ENCODE measurements at regions not wholly inside any gene's neighbourhood (a gene's known extent, or its start where the extent isn't known, plus 50 kb on each side); places are given as distances from the start of the nearest gene placed in this dataset.

DNA sequence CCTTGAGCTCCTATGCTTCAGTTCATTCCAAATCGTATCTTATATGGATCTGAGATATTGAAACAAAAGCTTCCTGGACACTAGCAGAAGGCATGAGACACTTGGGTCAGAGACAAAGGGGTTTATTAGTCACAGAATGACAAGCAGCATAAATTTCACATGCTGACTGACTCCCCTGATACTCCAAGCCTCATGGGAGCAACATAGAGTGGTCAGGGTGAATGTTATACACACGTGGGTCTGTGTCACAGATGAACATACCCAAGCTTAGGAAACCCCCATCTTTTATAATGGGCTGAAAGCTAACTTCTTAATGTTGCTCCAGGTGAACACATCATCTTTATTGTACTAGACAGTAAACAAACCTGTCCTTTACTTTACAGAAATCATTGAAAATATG lies 599.9 kb upstream of the RGS18 start:
- DNase-seq (no peak), ATAC-seq (no peak)
- no peak overlapping the region for H3K4me3 ChIP-seq
- H3K27me3 ChIP-seq: no peaks in the 10 kb centered on the region
- no peak overlapping the region for H3K27ac ChIP-seq
- intact Hi-C loops (cut with DNase I): no loop called here
- no peaks in the 10 kb centered on the region for H3K9me3 ChIP-seq
- no peaks in the 10 kb centered on the region for H3K4me1 ChIP-seq
- TF ChIP-seq, protein P1, sequence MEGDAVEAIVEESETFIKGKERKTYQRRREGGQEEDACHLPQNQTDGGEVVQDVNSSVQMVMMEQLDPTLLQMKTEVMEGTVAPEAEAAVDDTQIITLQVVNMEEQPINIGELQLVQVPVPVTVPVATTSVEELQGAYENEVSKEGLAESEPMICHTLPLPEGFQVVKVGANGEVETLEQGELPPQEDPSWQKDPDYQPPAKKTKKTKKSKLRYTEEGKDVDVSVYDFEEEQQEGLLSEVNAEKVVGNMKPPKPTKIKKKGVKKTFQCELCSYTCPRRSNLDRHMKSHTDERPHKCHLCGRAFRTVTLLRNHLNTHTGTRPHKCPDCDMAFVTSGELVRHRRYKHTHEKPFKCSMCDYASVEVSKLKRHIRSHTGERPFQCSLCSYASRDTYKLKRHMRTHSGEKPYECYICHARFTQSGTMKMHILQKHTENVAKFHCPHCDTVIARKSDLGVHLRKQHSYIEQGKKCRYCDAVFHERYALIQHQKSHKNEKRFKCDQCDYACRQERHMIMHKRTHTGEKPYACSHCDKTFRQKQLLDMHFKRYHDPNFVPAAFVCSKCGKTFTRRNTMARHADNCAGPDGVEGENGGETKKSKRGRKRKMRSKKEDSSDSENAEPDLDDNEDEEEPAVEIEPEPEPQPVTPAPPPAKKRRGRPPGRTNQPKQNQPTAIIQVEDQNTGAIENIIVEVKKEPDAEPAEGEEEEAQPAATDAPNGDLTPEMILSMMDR (IDR thresholded peaks at IDR 0.05): no peak
- no peaks in the 10 kb centered on the region for H3K36me3 ChIP-seq

DNA sequence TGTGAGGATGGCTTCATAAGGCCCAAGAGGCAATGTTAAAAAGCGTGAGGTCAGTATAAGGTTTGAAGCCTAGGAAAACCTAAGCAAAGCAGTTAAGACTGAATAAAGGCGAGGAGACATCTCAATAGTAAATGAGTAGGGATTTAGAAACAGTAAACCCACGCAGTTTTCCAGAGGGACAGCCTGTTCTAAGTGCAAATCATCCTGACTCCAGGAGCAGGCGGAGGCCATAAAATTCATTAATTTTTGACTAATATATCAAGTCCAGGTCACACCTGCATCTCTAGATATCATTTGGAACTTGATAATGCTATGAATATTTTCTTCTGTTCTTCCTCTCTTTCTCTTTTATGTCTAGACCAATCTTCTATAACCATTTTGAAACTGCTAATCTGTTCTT lies 597.0 kb upstream of the RGS18 start:
- ATAC-seq: no peak
- Histone ChIP-seq H3K4me3 (no peak overlapping the region), H3K9me3 (no peaks in the 10 kb centered on the region), H3K27ac (no peak overlapping the region), H3K4me1 (no peaks in the 10 kb centered on the region), H3K36me3 (no peaks in the 10 kb centered on the region), H3K27me3 (no peaks in the 10 kb centered on the region)
- DNase-seq: no peak
- intact Hi-C loops (cut with DNase I): no loop called here
- TF ChIP-seq, protein P1 (IDR thresholded peaks at IDR 0.05): no peak

DNA sequence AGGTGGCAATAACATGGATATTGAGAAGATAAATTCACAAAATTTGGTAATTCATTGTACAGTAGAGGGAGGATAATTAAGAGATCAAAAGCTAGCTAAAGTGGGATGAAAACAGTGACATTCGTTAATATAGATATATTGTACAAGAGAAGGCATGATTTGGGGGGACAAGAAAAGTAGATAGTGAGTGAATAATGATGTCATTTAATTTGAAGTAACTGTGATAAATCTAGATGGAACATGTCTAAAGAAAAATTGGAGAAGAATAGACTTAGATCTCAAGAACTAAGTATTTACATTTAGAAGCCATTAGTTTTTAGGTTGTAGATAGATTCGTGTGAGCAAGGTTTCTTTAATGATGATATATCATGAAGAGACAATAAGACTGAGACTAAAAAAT lies 594.0 kb upstream of the RGS18 start:
- DNase-seq: no peak
- no peaks in the 10 kb centered on the region for H3K27me3 ChIP-seq
- no peak for ATAC-seq
- no peaks in the 10 kb centered on the region for H3K36me3 ChIP-seq
- no peak overlapping the region for H3K27ac ChIP-seq
- intact Hi-C loops (cut with DNase I): no loop called here
- no peaks in the 10 kb centered on the region for H3K4me1 ChIP-seq
- no peaks in the 10 kb centered on the region for H3K9me3 ChIP-seq
- TF ChIP-seq, protein P1 (IDR thresholded peaks at IDR 0.05): no peak
- H3K4me3 ChIP-seq: no peak overlapping the region

DNA sequence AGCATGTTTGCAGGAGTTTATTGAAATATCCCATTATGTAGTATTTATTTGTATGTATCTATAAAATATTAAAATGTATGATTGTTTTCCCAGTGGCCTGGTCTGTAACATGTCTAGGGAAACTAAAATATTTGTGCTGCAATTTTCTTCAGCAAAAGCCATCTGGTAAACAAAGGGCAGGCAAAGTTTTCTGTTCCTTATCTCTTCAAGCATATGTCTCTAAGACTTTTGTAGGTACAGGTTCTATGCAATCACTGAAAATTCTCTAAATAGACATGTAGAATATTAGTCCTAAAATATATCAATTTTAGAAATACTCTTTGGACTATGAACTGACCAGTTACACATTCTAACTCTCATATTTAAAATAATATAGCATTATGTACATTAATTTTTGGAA lies 585.8 kb upstream of the RGS18 start:
- DNase-seq (no peak), ATAC-seq (no peak)
- TF ChIP-seq, protein P1 (IDR thresholded peaks at IDR 0.05): no peak
- H3K27ac ChIP-seq: no peak overlapping the region
- no peak overlapping the region for H3K4me3 ChIP-seq
- no peaks in the 10 kb centered on the region for H3K4me1 ChIP-seq
- H3K27me3 ChIP-seq: no peaks in the 10 kb centered on the region
- H3K9me3 ChIP-seq: no peaks in the 10 kb centered on the region
- H3K36me3 ChIP-seq: no peaks in the 10 kb centered on the region
- intact Hi-C loops (cut with DNase I): no loop called here

DNA sequence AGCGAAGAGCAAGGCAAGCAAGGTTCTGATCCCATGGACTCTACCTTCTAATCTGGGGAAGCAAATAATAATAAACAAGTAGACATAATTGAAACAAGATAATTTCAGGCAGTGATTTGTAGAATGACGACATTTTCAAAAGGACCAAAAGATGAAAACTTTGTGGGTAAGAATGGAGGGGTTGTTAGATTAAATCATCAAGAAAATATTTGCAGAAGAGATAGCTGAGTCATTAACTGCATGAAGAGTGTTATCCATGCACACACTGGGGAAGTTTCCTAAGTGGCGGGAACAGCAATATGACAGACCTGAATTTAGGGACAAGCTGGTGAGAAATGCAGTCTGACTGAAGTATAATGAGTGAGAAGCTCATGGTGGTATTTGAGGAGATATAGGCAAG lies 583.1 kb upstream of the RGS18 start:
- H3K27ac ChIP-seq: no peak overlapping the region
- intact Hi-C loops (cut with DNase I): no loop called here
- H3K4me1 ChIP-seq: no peaks in the 10 kb centered on the region
- H3K4me3 ChIP-seq: no peak overlapping the region
- ATAC-seq: no peak
- no peak for DNase-seq
- H3K27me3 ChIP-seq: no peaks in the 10 kb centered on the region
- H3K36me3 ChIP-seq: no peaks in the 10 kb centered on the region
- TF ChIP-seq, protein P1 (IDR thresholded peaks at IDR 0.05): no peak
- no peaks in the 10 kb centered on the region for H3K9me3 ChIP-seq

DNA sequence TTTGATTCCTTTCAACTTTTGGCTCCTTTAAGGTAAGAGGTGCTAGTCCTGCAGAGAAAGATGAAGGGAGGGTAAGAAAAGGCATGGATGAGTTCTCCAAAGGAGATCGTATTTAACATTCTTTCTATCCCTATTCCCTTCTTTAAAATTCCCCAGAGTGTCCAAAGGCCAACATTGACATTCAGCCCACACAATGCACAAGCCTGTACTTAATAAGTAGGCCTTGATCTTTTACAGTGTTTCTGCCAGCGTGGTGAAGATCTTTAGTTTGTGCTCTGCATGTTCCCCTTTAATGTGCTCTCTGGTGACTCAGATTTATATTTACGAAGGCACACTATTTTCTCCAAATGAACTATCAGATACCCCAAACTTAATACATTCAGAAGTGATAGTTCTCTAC lies 582.5 kb upstream of the RGS18 start:
- H3K9me3 ChIP-seq: no peaks in the 10 kb centered on the region
- no peaks in the 10 kb centered on the region for H3K36me3 ChIP-seq
- DNase-seq (no peak), ATAC-seq (no peak)
- no peak overlapping the region for H3K4me3 ChIP-seq
- no peak overlapping the region for H3K27ac ChIP-seq
- intact Hi-C loops (cut with DNase I): no loop called here
- TF ChIP-seq, protein P1 (IDR thresholded peaks at IDR 0.05): no peak
- no peaks in the 10 kb centered on the region for H3K27me3 ChIP-seq
- H3K4me1 ChIP-seq: no peaks in the 10 kb centered on the region
